H9 (cell line): ENCODE measurements at regions not wholly inside any gene's neighbourhood (a gene's known extent, or its start where the extent isn't known, plus 50 kb on each side); places are given as distances from the start of the nearest gene placed in this dataset.

Source experiments
- DNase-seq: peaks from one replicate; pipeline ENCODE4 v3.0.0-alpha.2; 2017
- H2AFZ ChIP-seq: one replicate; pipeline ENCODE4 v1.6.1; 2013; ENCODE audit warnings: mild to moderate bottlenecking, low read length, control low read depth, moderate library complexity
- H2AK5ac ChIP-seq: 2 replicates; pipeline ENCODE4 v1.6.1; 2013; ENCODE audit warnings: low read length, control low read depth, mixed read lengths; ENCODE audit not compliant: insufficient read length
- H2BK120ac ChIP-seq: one replicate; pipeline ENCODE4 v1.6.1; 2013; ENCODE audit warnings: low read depth, mild to moderate bottlenecking, low read length, control low read depth, inconsistent platforms; ENCODE audit not compliant: poor library complexity, severe bottlenecking
- H2BK12ac ChIP-seq: 2 replicates; pipeline ENCODE4 v1.6.1; 2013; ENCODE audit warnings: low read length, control low read depth, mixed read lengths, low read depth; ENCODE audit not compliant: insufficient read length
- H2BK15ac ChIP-seq: 2 replicates; pipeline ENCODE4 v1.6.1; 2013; ENCODE audit warnings: low read depth, low read length, control low read depth
- H2BK20ac ChIP-seq: one replicate; pipeline ENCODE4 v1.6.1; 2013; ENCODE audit warnings: low read depth, mild to moderate bottlenecking, low read length, control low read depth, inconsistent platforms; ENCODE audit not compliant: poor library complexity, severe bottlenecking
- H2BK5ac ChIP-seq: 2 replicates; pipeline ENCODE4 v1.6.1; 2013; ENCODE audit warnings: low read length, control low read depth, mixed read lengths; ENCODE audit not compliant: insufficient read length
- H3K14ac ChIP-seq: 2 replicates; pipeline ENCODE4 v1.6.1; 2013; ENCODE audit warnings: low read length, control low read depth; ENCODE audit not compliant: insufficient read depth
- H3K18ac ChIP-seq: 2 replicates; pipeline ENCODE4 v1.6.1; 2013; ENCODE audit warnings: low read depth, mild to moderate bottlenecking, mixed read lengths, low read length, control low read depth; ENCODE audit not compliant: insufficient read length
- H3K23ac ChIP-seq: 2 replicates; pipeline ENCODE4 v1.6.1; 2013; ENCODE audit warnings: low read length, control low read depth, mixed read lengths, low read depth; ENCODE audit not compliant: insufficient read length
- H3K23me2 ChIP-seq: 2 replicates; pipeline ENCODE4 v1.6.1; 2013; ENCODE audit warnings: low read depth, mild to moderate bottlenecking, mixed read lengths, low read length, control low read depth; ENCODE audit not compliant: insufficient read length, poor library complexity, severe bottlenecking
- H3K27ac ChIP-seq: 2 replicates; pipeline ENCODE4 v1.5.1; 2013; ENCODE audit warnings: low read length, control low read depth, mixed read lengths, low read depth; ENCODE audit not compliant: insufficient read length
- H3K27me3 ChIP-seq: 2 replicates; pipeline ENCODE4 v1.6.1; 2013; ENCODE audit warnings: low read length, control low read depth, inconsistent platforms; ENCODE audit not compliant: insufficient read depth
- H3K4ac ChIP-seq: 2 replicates; pipeline ENCODE4 v1.6.1; 2013; ENCODE audit warnings: low read depth, mild to moderate bottlenecking, control low read depth, inconsistent platforms, low read length, moderate library complexity
- H3K4me1 ChIP-seq: 2 replicates; pipeline ENCODE4 v1.6.1; 2013; ENCODE audit warnings: low read length, control low read depth, inconsistent platforms; ENCODE audit not compliant: insufficient read depth
- H3K4me2 ChIP-seq: 2 replicates; pipeline ENCODE4 v1.6.1; 2013; ENCODE audit warnings: low read length, control low read depth, mixed read lengths; ENCODE audit not compliant: insufficient read length, insufficient read depth
- H3K56ac ChIP-seq: 2 replicates; pipeline ENCODE4 v1.6.1; 2013; ENCODE audit warnings: low read depth, mild to moderate bottlenecking, mixed read lengths, low read length, control low read depth; ENCODE audit not compliant: insufficient read length
- H3K79me1 ChIP-seq: 2 replicates; pipeline ENCODE4 v1.6.1; 2013; ENCODE audit warnings: low read depth, mild to moderate bottlenecking, moderate library complexity, low read length, control low read depth, inconsistent platforms; ENCODE audit not compliant: insufficient read depth, poor library complexity, severe bottlenecking
- H3K79me2 ChIP-seq: 2 replicates; pipeline ENCODE4 v1.6.1; 2013; ENCODE audit warnings: low read length, control low read depth, inconsistent platforms; ENCODE audit not compliant: insufficient read depth
- H3K9ac ChIP-seq: 2 replicates; pipeline ENCODE4 v1.6.1; 2013; ENCODE audit warnings: low read length, control low read depth, mixed read lengths; ENCODE audit not compliant: insufficient read length; ENCODE audit errors: extremely low read depth
- H3K9me3 ChIP-seq: one replicate; pipeline ENCODE4 v1.6.1; 2013; ENCODE audit warnings: low read depth, low read length, inconsistent platforms; ENCODE audit not compliant: control insufficient read depth
- H3T11ph ChIP-seq: one replicate; pipeline ENCODE4 v1.6.1; 2013; ENCODE audit warnings: mild to moderate bottlenecking, low read length, control low read depth, inconsistent platforms
- H4K20me1 ChIP-seq: one replicate; pipeline ENCODE4 v1.6.1; 2013; ENCODE audit not compliant: control insufficient read depth, insufficient read length, insufficient read depth
- H4K5ac ChIP-seq: 2 replicates; pipeline ENCODE4 v1.6.1; 2013; ENCODE audit warnings: low read depth, mild to moderate bottlenecking, mixed read lengths, low read length, control low read depth; ENCODE audit not compliant: insufficient read length
- H4K8ac ChIP-seq: replicated peaks from 2 replicates; pipeline ENCODE4 v1.6.1; 2013; ENCODE audit warnings: low read length, control low read depth, mixed read lengths, low read depth; ENCODE audit not compliant: insufficient read length
- H4K91ac ChIP-seq: 2 replicates; pipeline ENCODE4 v1.6.1; 2013; ENCODE audit warnings: low read depth, mild to moderate bottlenecking, moderate library complexity, mixed read lengths, low read length, control low read depth; ENCODE audit not compliant: insufficient read length
- H3K27ac Mint-ChIP-seq, 3 experiments: 2 replicates in 2 of 3; 3 replicates in 1 of 3; pipeline ENCODE4 v1.8.0; 2020 to 2021; ENCODE audit warnings: mixed read lengths in 3 of 3, mild to moderate bottlenecking in 1 of 3, moderate library complexity in 1 of 3
- H3K27me3 Mint-ChIP-seq: 2 replicates; pipeline ENCODE4 v1.8.0; 2021; ENCODE audit warnings: low read depth, mild to moderate bottlenecking, moderate library complexity, mixed read lengths
- H3K36me3 Mint-ChIP-seq, 3 experiments: 2 replicates in 2 of 3; 3 replicates in 1 of 3; pipeline ENCODE4 v1.8.0; 2020 to 2021; ENCODE audit warnings: low read depth in 3 of 3, mixed read lengths in 3 of 3; ENCODE audit not compliant: insufficient read depth in 1 of 3
- H3K4me1 Mint-ChIP-seq, 2 experiments: 2 replicates each; pipeline ENCODE4 v1.8.0; 2020; ENCODE audit warnings: mixed read lengths in 2 of 2
- H3K4me3 Mint-ChIP-seq, 2 experiments: 2 replicates in 1 of 2; 3 replicates in 1 of 2; pipeline ENCODE4 v1.8.0; 2020 to 2021; ENCODE audit warnings: mild to moderate bottlenecking in 2 of 2, mixed read lengths in 2 of 2, moderate library complexity in 1 of 2
- H3K9me3 Mint-ChIP-seq, 2 experiments: 2 replicates in 1 of 2; 3 replicates in 1 of 2; pipeline ENCODE4 v1.8.0; 2020; ENCODE audit warnings: mild to moderate bottlenecking in 2 of 2, mixed read lengths in 2 of 2, moderate library complexity in 1 of 2
- WGBS: extraction: QIAGEN DNeasy Blood & Tissue Kit; methylation state at CpG from one replicate; pipeline ENCODE4 v1.1.7; 2013; ENCODE audit warnings: missing lambda C conversion rate, low lambda C conversion rate, mixed read lengths; ENCODE audit not compliant: insufficient read length; ENCODE audit errors: extremely low coverage; 5-methylcytosine and 5-hydroxymethylcytosine counted together
- TF ChIP-seq, protein P1 (sequence below): fragments of 200-600 bp; sonication (generic); conservative IDR thresholded peaks from 3 replicates; pipeline ENCODE4 v1.8.0; 2021; ENCODE audit warnings: antibody characterized with exemption, mild to moderate bottlenecking

DNA sequence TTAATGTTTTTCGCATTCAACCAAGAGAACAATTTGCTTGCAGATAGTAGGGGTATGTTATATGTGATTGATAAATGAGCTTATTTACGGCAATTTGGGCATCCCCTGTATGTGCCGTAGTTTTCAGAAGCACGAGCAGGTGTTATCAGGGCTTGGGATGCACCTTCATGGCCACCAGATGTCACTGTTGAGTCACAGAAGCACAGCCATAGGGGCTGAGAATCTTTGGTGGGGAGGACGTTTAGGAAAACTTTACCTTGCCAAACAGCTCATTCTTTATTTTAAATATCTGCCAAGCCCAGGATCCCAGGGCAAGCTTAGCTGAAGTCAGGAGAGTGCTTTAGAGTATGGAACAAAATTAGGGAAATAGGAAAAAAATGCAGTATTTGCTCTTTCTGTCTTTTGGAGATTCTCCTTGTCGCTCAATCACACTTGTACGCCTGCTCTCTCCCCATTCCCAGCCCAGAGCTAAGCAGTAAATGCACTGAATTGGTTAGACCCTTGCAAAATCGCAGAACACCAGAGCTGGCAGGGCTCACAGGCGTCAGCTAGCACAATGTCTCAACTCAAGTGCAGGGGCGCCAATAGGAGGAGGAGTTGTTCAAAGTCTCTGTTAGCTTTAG lies 93.6 kb upstream of the MPHOSPH6 start:
- DNase-seq = peak; percentile 61
- Histone ChIP-seq H4K5ac (no peak overlapping the region), H3K14ac (no peak overlapping the region), H3K56ac (no peak overlapping the region), H3K27ac (no peak overlapping the region), H3K18ac (no peak overlapping the region), H3K23ac (no peak overlapping the region), H3K79me1 (no peaks in the 10 kb centered on the region), H3K79me2 (no peaks in the 10 kb centered on the region), H2BK5ac (no peak overlapping the region), H3K27me3 (no peaks in the 10 kb centered on the region), H3T11ph (no peak overlapping the region), H2AK5ac (no peak overlapping the region), H2BK15ac (no peak overlapping the region), H4K8ac (no peak overlapping the region), H4K20me1 (no peaks in the 10 kb centered on the region), H2AFZ (no peak overlapping the region), H4K91ac (no peak overlapping the region), H3K4me1 (no peaks in the 10 kb centered on the region), H3K9me3 (no peaks in the 10 kb centered on the region), H3K23me2 (no peaks in the 10 kb centered on the region), H3K4me2 (no peak overlapping the region), H2BK12ac (no peak overlapping the region), H2BK120ac (no peak overlapping the region), H3K9ac (no peak overlapping the region), H3K4ac (no peak overlapping the region), H2BK20ac (no peak overlapping the region)
- Mint-ChIP-seq H3K9me3 (no peaks in the 10 kb centered on the region; a peak in 1 of 5 replicates), H3K27me3 (peaks cover 15% of the 10 kb centered on the region), H3K4me3 (no peak overlapping the region), H3K36me3 (no peaks in the 10 kb centered on the region), H3K4me1 (peaks cover 0 to 5% of the 10 kb centered on the region in 2 experiments; a peak in 3 of 4 replicates), H3K27ac (no peak overlapping the region)
- TF ChIP-seq, protein P1, sequence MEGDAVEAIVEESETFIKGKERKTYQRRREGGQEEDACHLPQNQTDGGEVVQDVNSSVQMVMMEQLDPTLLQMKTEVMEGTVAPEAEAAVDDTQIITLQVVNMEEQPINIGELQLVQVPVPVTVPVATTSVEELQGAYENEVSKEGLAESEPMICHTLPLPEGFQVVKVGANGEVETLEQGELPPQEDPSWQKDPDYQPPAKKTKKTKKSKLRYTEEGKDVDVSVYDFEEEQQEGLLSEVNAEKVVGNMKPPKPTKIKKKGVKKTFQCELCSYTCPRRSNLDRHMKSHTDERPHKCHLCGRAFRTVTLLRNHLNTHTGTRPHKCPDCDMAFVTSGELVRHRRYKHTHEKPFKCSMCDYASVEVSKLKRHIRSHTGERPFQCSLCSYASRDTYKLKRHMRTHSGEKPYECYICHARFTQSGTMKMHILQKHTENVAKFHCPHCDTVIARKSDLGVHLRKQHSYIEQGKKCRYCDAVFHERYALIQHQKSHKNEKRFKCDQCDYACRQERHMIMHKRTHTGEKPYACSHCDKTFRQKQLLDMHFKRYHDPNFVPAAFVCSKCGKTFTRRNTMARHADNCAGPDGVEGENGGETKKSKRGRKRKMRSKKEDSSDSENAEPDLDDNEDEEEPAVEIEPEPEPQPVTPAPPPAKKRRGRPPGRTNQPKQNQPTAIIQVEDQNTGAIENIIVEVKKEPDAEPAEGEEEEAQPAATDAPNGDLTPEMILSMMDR = peak; percentile 94
- no CpG with 5 or more reads among the region's 10 CpGs for WGBS
